Chondrocyte (in vitro differentiated cells): ENCODE measurements at regions not wholly inside any gene's neighbourhood (a gene's known extent, or its start where the extent isn't known, plus 50 kb on each side); places are given as distances from the start of the nearest gene placed in this dataset.

Experiments
- DNase-seq: peaks from one replicate; pipeline ENCODE4 v3.0.0; 2021; ENCODE audit warnings: mixed read lengths, low spot score
- H3K27ac Mint-ChIP-seq: one replicate; pipeline ENCODE4 v1.8.0; 2021; ENCODE audit warnings: mild to moderate bottlenecking, moderate library complexity, mixed read lengths; ENCODE audit not compliant: unreplicated experiment
- H3K27me3 Mint-ChIP-seq: 2 replicates; pipeline ENCODE4 v1.8.0; 2021; ENCODE audit warnings: low read depth, mixed read lengths
- H3K36me3 Mint-ChIP-seq: 2 replicates; pipeline ENCODE4 v1.8.0; 2021; ENCODE audit warnings: low read depth, mixed read lengths
- H3K4me1 Mint-ChIP-seq: 2 replicates; pipeline ENCODE4 v1.8.0; 2021; ENCODE audit warnings: low read depth, mild to moderate bottlenecking, mixed read lengths
- H3K4me3 Mint-ChIP-seq: one replicate; pipeline ENCODE4 v1.8.0; 2021; ENCODE audit warnings: mild to moderate bottlenecking, moderate library complexity, mixed read lengths; ENCODE audit not compliant: unreplicated experiment
- H3K9me3 Mint-ChIP-seq: 2 replicates; pipeline ENCODE4 v1.8.0; 2021; ENCODE audit warnings: low read depth, mixed read lengths
- CTCF ChIP-seq: fragments of 200-600 bp; sonication (generic); IDR thresholded peaks from 2 replicates; pipeline ENCODE4 v1.5.0; 2021; ENCODE audit warnings: antibody characterized with exemption, mild to moderate bottlenecking, moderate library complexity

DNA sequence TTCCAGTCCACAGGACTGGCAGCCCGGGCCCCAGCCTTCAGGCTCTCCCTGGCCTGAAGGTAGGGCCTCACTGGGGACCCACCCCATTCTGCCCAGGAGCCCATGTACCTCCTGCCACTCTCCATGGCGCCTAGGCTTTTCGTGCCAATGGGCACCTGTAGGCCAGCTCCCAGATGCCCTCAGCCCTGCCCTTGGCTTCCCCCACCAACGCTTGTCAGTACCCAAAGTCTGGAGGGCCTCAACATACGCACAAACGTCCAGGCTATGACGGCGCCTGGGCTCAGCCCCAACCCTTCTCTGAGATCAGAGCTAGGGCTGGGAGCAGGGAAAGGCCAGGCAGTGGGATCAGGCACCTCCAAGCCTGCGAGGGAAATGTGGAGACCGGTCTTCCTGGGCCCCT, 816.9 kb upstream of the LUZP2 start:
- DNase-seq: peak; percentile 72
- Mint-ChIP-seq H3K4me1 (no peaks in the 10 kb centered on the region), H3K4me3 (no peak overlapping the region), H3K27me3 (no peaks in the 10 kb centered on the region), H3K36me3 (no peaks in the 10 kb centered on the region), H3K9me3 (no peaks in the 10 kb centered on the region), H3K27ac (no peak overlapping the region)
- no peak for TF ChIP-seq CTCF

DNA sequence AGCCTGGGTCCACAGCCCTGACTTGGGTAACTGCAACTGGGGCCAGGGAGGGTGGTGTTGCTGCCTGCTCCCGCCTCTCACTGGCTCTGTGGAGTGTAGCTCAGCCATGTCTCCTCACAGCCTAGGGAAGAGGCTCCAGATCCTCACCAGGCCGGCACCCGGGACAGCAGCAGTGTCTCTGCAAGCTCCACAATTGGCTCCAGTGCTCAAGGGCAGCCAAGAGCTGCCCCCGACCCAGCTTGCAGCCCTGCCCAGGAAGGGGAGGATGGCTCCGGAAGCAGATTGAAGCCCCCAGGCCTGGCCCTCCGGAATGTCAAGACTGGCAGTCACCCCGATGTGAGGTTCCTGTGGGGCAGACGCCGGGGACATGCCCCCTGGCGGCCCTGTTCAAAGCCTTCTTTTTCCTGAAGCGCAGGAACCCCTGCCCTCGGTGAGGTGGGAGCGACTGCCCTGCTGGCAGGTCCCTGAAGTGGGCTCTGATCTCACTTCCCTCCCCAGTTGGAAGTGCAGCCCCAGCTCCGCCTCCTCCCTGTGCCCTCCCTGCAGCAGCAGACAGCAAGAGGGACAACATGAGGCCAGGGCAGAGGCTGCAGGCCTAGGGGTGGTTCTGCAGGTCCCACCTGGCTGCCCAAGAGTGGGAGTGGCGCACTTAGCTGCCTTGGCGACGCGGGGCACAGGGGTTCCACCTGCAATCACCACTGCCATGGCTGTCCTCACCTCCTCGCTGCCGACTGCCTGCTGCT, 816.2 kb upstream of the LUZP2 start:
- H3K4me1 Mint-ChIP-seq: no peaks in the 10 kb centered on the region
- H3K36me3 Mint-ChIP-seq: no peaks in the 10 kb centered on the region
- H3K9me3 Mint-ChIP-seq: no peaks in the 10 kb centered on the region

GRCh38 chr11:23684701-23685100, 812.2 kb upstream of the LUZP2 start:
- H3K4me3 Mint-ChIP-seq: no peak overlapping the region
- TF ChIP-seq CTCF: no peak
- no peaks in the 10 kb centered on the region for H3K9me3 Mint-ChIP-seq
- no peaks in the 10 kb centered on the region for H3K27me3 Mint-ChIP-seq
- H3K36me3 Mint-ChIP-seq: no peaks in the 10 kb centered on the region
- H3K4me1 Mint-ChIP-seq: peaks cover 9% of the 10 kb centered on the region
- no peak overlapping the region for H3K27ac Mint-ChIP-seq
- no peak for DNase-seq

More for the DNA sequence above, 816.2 kb upstream of the LUZP2 start:
- H3K27ac Mint-ChIP-seq: no peak overlapping the region
- no peak for TF ChIP-seq CTCF
- peak; percentile 86 for DNase-seq
- no peak overlapping the region for H3K4me3 Mint-ChIP-seq
- no peaks in the 10 kb centered on the region for H3K27me3 Mint-ChIP-seq

- DNase-seq: no peak
- Mint-ChIP-seq H3K27ac (no peak overlapping the region), H3K27me3 (no peaks in the 10 kb centered on the region), H3K36me3 (no peaks in the 10 kb centered on the region), H3K4me3 (no peak overlapping the region), H3K4me1 (peaks cover 9% of the 10 kb centered on the region), H3K9me3 (no peaks in the 10 kb centered on the region)
- no peak for TF ChIP-seq CTCF
These were observed 808.9 kb upstream of the LUZP2 start for GRCh38 chr11:23687991-23688390.

DNA sequence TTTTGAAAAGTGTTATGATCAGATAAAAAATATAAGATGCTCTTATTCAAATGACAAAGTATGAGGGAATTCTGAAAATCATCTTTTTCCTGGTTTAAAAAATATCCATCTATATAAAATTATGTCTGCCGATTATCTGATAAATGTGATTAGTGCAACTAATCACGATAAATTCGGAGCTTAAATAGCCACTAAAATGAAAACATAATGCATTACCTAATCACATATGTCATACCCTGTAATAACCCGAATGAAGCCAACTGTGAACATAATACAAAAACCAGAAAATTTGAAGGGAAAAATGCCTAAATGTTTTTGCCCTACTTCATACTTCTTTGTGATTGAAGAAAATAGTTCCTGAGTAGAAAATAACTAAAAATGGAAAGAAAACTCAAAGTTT, 808.4 kb upstream of the LUZP2 start:
- Mint-ChIP-seq H3K4me3 (no peak overlapping the region), H3K4me1 (peaks cover 9% of the 10 kb centered on the region), H3K27ac (no peak overlapping the region), H3K36me3 (no peaks in the 10 kb centered on the region), H3K27me3 (no peaks in the 10 kb centered on the region), H3K9me3 (no peaks in the 10 kb centered on the region)
- DNase-seq: no peak
- TF ChIP-seq CTCF: no peak
